Glomerular visceral epithelial cell (primary cell): ENCODE measurements at regions not wholly inside any gene's neighbourhood (a gene's known extent, or its start where the extent isn't known, plus 50 kb on each side); places are given as distances from the start of the nearest gene placed in this dataset.
"Not testable (repeated sequence)": the region's sequence is repeated elsewhere in the genome, so short reads cannot be mapped to it uniquely, and the experiment has no call there.

Experiments used
- DNase-seq: peaks from one replicate; pipeline ENCODE4 v3.0.0-alpha.2; 2016; ENCODE audit errors: extremely low spot score

DNA sequence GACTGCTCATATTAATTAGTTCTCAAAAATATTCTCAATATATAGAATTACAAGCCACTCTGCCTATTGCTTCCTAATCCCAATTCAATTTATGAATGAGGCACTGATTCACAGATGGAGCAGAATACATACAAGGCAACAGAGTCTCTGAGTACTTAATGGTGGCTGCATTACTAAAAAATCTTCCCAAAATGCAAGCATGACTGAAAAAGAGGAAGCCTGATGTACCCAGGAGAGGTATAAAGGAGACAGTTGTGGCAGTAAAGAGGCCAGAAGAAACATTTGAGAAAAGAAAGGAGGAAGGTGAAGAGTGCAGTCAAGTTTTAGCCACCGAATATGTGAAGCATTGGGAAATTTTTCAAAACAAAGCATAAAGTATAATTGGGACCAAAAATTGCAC is 163.2 kb upstream of the INTU start:
- no peak for DNase-seq

DNA sequence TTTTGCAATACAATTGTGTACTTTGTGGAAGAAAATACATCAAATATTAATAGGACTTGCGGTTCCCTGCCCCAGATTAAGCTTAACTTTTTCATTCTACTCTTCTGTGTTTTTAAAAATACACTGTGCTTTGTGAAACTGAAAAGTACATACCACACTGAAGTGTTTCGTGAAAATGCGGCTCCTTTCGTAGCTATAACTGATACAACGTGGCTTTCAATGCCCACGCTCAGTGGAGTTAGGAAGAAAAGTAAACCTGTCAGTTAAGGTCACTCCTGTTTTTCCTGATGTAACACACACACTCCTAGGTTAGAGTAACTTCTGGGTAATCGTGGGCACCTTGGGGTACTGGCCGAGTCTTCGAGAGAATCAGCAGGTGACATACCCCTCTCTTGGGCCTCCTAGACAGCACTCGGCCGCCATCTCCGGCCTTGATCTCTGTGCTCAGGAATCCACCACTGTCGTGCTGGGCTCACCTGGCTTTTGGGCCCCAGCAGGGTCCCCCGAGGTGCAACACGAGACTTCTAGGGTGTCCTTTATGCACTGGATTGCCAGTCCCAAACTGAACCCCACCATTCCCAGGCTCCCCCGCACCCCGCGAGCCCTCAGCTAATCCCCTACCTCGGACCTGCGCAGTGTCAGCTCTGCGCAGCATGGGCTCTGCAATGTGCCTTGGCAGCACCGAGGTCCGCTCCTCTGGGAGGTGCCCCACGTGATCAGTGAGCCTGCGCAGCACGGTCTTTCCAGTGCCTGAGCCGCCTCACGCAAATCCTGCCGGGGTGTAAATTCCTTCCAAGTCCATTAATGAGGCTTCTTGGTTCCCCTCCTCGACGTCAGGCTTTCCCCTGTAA is 162.6 kb upstream of the INTU start:
- no peak for DNase-seq

DNA sequence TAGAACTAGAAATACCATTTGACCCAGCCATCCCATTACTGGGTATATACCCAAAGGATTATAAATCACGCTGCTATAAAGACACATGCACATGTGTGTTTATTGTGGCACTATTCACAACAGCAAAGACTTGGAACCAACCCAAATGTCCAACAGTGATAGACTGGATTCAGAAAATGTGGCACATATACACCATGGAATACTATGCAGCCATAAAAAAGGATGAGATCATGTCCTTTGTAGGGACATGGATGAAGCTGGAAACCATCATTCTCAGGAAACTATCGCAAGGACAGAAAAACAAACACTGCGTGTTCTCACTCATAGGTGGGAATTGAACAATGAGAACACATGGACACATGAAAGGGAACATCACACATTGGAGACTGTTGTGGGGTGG is 154.5 kb upstream of the INTU start:
- not testable (repeated sequence) for DNase-seq

DNA sequence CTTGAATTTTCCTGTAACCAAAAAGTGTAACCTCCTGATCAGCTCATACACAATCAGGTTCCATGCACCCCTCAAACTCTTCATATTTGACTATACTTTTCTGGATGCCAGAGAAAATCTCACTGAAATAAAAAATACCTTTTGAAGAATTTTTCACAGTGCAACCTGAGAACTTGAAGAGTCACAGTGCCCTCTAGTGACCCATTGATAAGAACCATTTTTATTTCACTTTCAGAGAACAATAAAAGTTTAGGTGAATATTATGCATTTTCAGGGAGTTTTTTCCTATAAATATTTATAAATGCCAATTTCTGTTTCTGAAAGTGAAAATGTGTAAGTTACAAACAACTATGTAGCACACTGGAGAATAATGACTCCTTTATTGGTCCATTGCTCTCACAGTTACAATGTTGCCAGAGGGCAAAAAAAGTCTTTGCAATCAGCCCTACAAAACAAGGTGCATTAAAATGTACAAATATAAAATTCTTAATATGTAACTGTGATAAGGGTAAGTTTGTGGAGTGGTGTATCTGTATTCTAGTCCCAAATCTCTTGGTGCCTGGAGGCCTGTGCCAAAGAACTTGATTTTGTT is 153.6 kb upstream of the INTU start:
- DNase-seq, result peak; percentile 42

DNA sequence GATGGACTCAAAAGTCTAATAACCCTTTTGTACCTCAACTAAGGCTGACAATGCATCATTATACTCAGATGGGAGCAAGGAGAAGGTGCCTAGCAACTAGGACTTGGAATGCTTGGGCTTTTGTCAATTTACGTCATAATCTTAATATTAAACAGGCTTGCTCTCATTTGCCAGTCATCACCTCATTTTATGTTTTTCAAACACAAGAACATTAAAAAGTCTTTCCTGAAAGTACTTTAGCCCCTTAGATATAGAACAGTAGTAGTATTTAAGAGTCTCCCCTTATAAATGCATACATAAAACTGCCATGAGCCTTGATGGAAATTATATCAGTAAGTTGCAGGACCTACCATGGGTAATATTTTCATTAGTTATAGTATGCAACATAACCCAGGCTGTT is 150.7 kb upstream of the INTU start:
- DNase-seq, result no peak

DNA sequence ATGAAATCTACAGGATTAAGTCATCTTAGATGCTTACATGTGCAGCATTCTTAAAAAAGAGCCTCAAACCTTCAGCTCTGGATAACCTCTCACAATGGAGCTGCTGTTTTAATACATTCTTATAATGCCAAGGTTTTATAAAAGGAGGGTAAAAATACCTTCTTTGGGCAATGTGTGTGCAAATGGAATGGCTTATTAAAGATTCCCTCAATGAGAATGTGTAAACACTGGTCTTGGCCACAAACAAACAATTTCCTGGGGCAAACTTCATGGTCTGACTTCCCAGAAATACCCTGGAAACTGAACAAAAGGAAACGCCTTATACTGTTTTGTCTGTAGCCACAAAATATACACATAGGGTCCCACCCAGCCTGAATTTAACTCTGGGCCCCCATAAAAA is 148.6 kb upstream of the INTU start:
- DNase-seq, result no peak

DNA sequence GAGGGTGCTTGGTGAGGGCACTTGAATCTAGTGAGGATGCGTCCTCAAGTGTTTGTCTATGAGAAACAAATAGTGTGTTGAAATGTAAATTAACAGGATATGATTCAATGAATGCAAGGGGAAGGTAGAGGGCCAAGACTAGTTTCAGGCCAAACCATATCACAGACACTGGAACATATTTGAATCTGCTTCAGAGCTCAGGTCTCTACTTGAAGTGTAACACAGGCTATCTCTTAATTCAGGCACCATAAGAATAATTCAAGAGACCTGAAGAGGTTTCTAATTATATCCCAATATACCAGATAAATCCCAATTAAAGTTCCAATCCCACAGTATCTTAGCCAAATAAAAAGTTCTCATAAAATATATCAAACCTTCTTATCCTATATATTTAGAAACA is 146.5 kb upstream of the INTU start:
- no peak for DNase-seq

DNA sequence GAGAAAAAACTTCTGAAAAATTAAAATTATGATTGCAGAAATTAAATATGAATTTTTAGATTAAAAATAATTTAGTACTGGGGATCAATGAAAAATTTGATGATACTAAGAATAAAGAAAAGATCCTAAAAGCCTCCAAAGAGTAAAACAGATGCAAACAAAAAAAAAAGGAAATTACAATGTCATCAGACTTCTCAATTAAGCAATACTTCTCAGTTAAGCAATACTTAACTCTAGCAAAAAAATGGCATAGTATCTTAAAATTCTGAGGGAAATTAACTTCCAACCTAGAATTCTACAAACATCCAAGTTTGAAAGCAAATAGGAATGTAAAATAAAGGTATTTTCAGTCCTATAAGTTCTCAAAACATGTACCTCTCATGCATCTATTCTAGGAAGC is 141.2 kb upstream of the INTU start:
- no peak for DNase-seq

DNA sequence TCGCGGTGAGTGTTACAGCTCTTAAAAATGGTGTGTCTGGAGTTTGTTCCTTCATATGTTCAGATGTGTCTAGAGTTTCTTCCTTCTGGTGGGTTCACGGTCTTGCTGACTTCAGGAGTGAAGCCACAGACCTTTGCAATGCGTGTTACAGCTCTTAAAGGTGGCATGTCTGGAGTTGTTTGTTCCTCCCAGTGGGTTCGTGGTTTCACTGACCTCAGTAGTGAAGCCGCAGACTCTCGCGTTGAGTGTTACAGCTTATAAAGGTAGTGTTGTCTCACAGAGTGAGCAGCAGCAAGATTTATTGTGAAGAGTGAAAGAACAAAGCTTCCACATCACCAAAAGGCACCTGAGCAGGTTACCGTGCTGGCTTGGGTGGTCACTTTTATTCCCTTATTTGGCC is 135.9 kb upstream of the INTU start:
- not testable (repeated sequence) for DNase-seq

DNA sequence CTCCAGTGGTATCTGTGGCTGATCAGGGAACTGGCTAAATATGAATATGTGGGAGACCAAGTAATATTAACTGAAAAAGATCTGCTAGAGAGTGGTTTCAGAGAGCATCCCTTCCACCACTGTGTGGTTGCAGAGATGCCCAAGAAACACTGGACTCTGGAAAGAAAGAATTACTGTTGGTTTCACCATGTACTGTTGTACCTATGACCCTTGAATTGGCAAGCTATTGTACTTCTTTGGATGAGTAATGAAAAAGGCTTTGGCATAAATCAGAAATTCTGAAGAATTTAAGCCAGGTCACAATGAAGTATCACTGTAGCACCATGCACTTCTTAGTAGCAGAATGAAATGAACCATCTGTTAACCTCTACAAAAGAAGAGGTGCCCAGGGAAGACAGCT is 134.4 kb upstream of the INTU start:
- DNase-seq, result no peak

DNA sequence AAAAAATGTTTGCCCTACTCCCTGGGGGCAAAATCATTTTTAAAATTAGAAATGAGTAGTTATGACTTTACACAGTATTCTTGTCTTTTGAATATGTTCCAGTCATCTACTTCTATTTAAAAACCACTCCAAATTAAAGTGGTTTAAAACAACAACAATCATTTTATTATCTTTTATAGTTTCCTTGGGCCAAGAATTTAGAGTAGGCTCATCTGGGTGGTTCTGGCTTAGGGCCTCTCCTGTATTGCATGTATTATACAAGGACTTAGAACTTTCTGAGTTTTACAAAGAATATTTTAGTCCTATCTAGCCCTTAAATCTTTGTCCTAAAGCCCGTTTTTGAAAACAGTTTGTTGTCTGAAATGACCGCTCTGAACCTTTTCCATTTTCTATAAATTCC is 132.5 kb upstream of the INTU start:
- DNase-seq, result no peak

DNA sequence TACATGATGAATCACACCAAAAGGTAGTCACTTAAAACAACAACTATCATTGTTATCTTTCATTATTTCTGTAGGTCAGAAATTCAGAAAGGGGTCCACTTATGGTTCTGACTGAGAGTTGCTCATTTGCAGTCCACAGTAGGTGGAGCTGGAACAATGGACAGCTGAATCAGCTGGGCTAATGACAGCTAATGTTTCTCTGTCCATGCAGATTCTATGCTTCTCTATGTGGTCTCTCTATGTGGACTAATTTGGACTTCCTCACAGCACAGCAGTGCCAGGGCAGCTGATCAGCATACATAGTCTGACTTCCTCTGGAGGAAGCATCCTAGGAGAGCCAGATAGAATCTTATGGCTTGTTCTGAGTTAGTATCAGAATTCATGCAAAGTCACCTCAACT is 131.7 kb upstream of the INTU start:
- no peak for DNase-seq

DNA sequence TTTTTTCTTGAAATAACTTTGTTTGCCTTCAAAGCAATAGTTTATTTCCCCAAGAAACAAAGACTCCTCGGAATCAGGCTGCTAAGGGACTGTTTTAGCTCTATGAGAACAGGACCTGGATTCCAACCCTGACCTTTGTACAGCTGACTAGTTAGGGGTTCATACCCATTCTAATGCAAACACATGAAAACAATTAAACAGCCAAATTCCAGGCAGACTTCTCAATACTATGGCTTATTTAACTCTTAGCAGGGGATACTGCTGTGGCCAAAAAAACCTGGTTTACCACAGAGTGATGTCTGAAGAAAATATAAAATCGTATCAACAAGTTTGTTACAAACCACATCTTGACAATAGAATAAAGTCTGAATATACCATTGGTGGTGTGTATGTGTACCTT is 129.6 kb upstream of the INTU start:
- no peak for DNase-seq

DNA sequence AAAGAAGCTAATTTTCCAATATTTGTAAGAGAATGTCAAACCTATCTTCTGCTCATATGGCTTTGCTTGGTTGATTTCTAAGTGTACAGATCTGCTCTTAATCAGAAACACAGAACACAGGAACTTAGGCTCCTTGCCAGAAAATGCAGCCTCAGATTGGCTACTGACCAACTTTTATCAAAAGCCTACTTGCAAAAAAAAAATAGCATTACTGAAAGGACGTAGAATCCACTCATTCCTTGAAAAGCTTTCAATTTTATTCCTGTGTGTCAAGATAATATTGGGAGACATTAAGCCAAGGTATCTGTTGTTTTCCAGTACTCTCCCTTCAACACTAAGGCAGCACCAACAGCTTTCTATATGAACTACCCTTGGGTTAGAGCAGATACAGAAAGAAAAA is 127.6 kb upstream of the INTU start:
- peak; percentile 59 for DNase-seq

DNA sequence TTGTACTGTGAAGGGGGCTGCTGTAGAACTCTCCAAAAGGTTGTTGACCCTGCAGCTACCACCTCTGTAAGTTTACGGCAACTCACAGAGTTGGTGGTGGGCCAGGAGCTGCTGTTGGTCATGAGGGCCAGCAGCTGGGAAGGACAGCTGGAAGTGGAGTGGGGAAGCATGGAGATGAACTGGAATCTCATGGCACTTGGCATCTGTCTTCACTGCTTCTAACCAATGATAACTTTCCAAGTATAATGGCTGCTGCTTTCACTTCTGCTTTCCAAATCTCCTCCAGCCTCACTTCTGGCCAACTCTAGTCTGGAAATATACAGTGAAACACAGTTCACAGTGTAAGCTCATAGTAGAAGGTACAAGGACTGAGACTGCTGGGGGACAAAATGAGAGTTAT is 126.5 kb upstream of the INTU start:
- no peak for DNase-seq

DNA sequence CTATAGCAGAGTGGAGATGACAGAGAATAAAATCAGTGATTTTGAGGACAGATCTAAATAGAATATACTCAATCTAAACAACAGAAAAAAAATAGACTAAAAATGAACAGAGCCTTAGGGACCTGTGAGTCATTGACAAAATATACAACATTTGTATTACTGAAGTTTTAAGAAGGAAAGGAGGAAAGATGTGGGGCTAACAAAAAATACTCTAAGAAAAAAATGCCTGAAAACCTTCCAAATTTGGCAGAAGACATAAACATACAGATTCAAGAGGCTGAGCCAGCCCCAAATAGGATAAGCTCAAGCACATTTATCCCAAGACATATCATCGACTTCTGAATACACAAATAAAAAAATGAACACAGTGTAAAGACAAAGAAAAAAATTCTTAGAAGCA is 123.6 kb upstream of the INTU start:
- DNase-seq, result no peak

DNA sequence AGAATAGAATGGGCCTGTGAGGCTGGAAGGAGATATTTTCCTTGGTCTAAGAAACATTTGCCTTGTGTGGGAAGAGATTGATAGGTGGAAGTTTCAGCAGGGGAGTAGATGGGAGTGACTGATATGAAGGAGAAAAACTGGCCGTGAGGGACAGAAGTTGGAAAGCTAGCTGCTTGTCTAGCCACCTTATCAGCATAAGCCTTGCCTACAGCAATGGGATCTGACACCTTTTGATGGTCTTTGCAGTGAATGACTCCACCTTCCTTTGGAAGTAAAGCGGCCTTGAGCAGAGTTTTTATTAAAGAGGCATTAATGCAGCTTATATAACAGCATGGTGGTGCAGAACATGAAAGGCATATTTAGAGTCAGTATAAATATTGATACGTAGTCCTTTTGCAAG is 120.1 kb upstream of the INTU start:
- DNase-seq, result not testable (repeated sequence)

DNA sequence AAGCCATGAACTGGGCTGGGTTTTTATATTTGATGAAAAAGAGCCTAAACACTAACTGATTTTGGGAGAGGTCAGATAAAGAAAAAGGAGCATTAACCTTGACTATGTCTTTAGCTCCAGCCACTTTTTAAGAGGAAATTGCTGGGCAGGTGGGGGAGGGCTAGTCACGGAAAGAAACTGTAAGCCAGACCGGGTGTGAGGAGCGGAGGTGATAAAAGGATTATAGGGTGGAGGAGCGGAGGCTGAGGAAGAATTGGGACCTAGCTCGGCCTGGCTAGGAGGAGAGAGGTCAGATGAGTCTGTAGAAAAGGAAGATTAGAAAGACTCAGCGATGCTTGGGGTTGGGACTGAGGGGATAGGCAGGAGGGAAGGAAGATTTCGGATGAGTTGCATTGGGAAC is 117.5 kb upstream of the INTU start:
- not testable (repeated sequence) for DNase-seq

DNA sequence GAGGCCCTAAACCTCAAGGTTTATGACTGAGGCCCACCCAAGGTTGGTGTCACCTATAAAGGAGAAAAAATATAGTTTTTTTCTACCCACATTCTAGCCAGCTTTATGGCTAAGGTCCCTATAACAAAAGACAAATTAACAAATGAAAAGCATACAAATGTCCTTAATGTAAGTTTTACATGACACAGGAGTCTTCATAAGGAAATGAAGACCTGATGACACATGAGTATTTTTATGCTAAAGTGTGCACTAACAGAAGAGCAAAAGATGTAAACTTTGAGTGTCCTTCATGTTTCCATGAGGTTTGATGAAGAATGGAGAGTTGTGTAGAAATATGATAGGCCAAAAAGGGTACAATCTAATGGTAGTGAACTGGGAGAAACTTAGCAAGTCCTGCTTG is 114.7 kb upstream of the INTU start:
- DNase-seq, result no peak

DNA sequence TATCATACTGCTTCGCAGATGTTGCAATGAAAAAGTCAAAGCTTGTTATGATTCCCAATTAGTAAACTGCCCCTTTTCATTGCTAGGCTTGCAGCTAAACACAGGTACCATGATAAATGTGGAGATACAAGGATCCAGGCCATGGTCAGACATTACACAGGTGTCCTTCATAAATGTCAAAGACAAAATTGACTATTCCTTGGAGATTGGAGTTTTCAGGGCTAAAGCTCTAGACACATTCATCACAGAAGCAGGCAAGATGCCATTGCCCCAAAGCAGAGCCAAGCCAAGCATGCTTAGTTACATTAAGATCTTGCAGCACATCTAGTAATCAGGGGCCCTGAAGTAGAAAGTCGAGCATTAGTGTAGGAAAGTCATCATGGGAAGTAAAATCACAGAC is 111.3 kb upstream of the INTU start:
- no peak for DNase-seq

DNA sequence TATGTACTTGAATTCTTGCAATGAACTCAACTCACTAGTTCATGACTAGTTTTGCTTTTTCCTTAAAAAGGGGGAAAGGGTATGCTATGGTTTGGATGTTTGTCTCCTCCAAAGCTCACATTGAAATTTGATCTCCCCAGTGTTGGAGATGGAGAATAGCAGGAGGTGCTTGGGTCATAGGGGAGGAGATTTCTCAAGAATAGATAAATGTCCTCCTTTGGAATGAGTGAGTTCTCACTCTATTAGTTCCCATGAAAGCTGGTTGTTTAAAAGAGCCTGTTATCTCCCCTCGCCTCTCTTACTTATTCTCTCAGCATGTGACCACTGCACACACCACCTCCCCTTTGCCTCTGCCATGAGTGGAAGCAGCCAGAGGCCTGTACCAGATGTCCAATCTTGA is 109.4 kb upstream of the INTU start:
- DNase-seq, result no peak

DNA sequence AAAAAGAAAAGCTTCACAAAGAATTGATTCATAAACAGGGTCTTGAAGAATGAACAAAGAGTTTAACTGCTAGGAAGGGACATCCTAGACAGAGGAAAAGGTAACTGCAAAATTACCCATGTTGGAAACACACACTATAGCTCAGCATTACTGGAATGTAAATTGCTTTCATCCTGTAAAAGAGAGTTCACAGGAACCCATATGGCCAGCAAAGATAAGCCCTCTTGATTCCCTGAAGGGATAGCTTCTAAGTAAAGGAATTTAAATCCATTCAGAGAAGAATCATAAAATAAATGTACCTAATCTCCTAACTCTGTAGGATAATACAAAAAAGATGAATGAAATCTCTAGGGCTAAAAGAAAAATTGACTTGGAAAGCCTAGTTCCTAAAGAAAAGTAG is 107.1 kb upstream of the INTU start:
- no peak for DNase-seq

DNA sequence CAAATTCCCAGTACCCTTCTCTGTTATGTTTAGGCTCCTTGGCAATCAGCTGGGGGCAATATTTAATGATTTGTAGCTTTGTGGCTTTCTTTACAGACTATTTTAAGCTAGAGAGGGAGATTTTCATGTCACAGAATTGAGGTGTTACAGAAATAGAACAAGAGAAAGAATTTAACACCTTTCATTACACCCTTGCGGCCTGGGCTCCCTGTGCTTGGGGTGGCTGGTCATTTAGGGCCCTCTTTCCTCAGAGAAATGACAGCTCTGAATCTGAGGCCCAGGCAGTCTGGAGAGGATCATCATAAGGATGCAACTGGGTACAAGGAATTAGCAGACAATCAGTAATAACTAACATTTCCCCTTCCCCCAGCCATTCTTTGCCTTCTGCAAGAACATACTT is 104.5 kb upstream of the INTU start:
- no peak for DNase-seq

DNA sequence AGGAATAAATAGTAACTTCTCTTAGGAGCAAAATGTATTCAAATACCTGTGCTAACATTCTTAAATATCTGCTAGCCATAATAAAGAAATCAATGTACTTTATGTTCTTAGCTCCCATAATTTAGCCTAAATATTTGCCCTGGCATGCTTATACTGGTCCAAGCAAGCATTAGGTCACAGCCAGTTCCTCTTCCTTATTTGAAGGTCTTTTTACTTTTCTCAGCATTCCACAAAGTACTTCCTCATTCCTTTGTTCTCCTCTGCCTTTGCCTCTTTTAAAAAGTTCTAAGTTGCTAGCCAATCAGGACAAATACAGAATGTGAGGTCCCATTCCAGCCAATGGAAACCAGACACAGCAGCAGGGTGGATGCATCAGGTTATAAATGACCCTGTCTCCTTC is 102.9 kb upstream of the INTU start:
- DNase-seq, result not testable (repeated sequence)
